ENCODE measurements at regions not wholly inside any gene's neighbourhood (a gene's known extent, or its start where the extent isn't known, plus 50 kb on each side); places are given as distances from the start of the nearest gene placed in this dataset.

DNA sequence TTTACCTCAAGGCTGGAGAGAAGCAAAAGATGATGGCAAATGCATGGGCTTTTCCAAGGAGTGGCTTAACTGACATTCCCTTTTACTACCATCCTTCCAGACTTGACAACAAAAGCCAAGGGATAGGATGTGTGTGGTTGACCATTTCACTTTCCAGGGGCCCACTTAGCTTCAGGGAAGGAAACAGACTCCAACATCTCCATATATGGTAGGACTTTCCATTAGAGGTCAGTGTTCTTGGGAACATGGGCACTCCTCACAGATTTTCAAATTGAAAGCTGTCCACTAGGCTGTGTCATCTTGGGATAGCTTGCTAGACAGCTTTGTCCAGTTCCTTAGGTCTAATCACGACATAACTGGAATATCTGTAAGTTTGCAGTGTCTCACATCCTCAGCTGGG, 118.1 kb upstream of the NAMPT start:
- no peak for TF ChIP-seq CTCF (IDR thresholded peaks at IDR 0.05; ENCODE audit: low read length)
- no peak for TF ChIP-seq EZH2 (IDR thresholded peaks at IDR 0.05; ENCODE audit: borderline replicate concordance, low read length)
